HG02642 (cell line): ENCODE measurements at regions not wholly inside any gene's neighbourhood (a gene's known extent, or its start where the extent isn't known, plus 50 kb on each side); places are given as distances from the start of the nearest gene placed in this dataset.

ENCODE experiments used
- ATAC-seq: cut with Tn5 transposase; IDR thresholded peaks from one replicate; pipeline ENCODE4 v1.9.1; 2021; ENCODE audit warnings: mild to moderate bottlenecking; ENCODE audit not compliant: unreplicated experiment, poor library complexity

- no peak for ATAC-seq
Measured at GRCh38 chr7:106430103-106430502, 145.3 kb upstream of the NAMPT start.

GRCh38 chr7:106426803-106427202, 142.0 kb upstream of the NAMPT start:
- ATAC-seq, result no peak

- ATAC-seq, result peak; percentile 90
Measured at GRCh38 chr7:106425017-106425719, 140.4 kb upstream of the NAMPT start.

DNA sequence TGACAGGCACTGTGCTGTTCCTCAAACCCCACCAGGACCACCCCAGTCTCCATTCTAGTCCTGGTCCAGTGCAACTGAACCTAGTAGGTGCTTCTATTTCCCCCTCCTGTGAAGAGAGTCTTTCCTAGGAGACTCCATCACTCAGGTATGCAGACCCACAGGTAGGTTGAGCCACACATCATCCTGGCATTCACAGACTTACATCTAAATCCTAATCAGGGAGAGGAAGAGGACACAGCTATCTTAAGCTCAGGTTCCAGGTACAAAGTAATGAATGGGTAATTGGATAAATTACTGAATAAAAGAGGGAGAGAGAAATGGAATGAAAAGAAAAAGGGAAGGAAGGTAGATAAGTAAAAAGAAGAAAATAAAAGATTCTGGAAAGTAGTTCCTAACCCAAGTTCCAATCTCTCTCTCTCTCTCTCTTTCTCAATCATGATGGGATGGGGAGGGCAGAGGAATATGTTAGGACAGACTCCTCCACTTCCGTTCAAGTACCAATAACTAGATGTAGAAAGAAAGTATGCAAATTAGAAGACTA, 139.8 kb upstream of the NAMPT start:
- no peak for ATAC-seq

DNA sequence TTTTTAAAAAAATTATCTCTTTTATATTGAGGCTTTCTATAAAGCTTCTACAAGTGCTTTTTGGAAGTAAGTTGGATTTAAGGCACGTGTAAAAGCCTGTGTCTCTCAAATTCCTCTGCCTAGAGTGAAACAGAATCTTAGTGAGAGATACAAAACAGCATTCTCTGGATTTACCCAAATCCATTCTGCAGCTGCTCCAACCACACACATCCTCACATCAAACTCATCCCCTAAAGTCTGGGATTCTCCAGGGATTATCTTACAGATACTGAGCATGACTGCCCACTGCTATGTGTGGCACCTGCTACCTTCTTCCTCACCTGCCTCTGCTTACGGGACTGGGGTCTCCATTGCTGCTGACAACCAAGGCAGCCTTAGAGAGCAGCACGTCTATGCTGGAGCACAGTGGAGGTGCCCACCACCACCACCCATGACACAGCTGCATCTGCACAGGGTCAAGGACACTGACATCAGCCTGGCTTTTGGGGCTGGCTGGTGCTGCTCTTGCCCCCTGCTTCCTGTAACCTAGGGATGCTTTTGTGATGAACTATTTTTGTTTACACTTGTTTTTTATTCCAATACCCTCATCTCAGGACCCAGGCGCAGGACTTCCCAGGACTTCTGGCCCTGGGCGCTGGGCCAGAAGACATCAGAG, 139.2 kb upstream of the NAMPT start:
- no peak for ATAC-seq

GRCh38 chr7:106423111-106423510, 138.3 kb upstream of the NAMPT start:
- ATAC-seq, result no peak

DNA sequence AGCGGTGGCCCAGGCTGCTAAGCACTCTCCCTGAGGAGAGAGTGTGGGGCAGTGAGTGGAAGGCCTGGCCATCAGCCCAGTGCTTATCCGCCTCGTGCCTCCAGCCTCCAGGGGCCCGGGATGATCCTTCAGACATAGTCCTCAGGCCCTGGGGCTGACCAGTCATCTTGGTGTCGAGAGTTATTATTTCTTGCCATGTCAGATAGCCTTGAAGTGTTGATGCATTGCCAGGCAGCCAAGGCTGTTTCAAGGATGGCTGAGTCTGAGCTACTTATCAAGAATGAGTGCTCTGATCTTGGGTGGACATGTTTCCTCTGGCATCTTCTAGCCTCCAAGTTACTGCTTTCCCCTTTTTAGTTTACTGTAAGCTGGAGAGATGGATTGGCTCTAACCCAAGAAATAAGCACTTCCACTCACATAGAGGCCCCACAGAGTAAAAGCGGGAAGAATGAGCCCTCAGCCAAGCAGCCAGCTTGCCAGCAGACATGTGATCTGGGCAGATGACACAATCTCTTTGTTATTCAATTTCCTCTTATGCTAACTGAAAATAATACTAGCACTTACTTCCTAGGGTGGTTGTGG, 136.5 kb upstream of the NAMPT start:
- no peak for ATAC-seq

DNA sequence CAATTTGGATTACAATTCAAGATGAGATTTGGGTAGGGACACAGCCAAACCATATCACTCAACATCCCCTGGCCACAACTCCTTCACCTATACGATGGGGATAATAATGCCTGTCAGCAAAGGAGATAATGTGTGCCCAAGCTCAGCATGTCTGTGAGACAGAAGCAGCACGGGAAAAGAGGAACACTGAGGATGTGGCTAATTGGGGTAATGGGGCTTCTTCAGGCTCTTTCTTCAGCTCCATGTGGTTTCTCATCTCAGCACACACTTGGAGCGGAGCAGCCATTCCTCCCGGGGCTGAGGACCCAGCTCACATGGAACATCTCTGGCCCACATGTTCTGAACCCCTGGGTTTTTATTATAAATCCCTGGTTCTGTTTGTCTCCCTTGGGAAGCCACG, 136.0 kb upstream of the NAMPT start:
- no peak for ATAC-seq

- ATAC-seq, result no peak
Measured at GRCh38 chr7:106420210-106420609, 135.4 kb upstream of the NAMPT start.

DNA sequence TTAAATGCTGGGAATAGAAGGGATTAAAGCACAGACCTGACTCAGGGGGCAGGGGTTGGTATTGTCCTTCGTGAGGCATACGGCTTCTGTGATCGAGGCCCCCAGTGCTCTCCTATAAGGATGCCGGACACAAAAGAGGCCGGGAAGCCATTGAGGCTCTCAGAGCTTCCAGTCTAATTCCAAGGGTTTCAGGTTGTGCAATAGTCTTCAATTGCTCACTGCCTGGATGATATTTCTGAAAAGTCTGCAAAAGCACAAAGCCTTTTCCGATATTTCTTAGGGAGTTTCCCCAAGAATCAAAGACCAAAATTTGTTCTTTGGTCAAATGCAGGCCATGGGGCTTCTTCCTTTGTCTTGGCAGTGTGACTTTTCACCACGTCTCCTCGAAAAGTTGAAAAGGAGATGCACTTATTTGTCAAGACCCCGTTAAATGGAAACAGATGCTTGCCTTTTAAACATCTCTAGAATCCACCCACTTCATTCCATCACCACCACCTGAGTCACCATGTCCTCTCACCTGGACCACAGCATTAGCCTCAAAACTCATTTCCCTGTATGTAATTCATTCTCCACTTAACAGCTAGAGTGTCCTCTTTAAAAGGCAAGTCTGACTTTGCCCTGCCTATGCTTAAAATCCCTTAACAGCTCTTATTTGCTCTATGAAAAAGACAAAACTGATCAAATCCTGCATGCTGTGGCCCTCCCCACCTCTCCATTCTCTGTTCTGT, 134.8 kb upstream of the NAMPT start:
- ATAC-seq, result no peak

DNA sequence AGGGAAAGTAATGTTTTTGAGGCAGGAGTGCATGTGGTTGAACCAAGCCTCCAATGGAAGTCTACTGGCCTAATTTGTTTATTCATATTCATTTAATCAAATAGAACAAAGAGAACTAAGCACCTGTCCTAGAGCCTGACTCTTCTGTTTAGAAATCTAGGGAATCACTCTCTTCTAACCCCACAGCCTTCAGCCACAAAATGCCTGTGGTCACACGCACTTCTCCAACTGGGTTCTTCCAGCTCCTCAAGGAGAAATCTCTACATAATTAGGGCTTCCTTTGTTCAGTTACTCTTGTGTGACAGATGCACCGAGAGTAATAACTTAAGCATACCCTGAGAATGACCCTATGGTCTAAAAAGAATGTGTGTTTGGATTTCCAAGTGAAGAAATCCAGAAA, 133.7 kb upstream of the NAMPT start:
- ATAC-seq, result no peak

- ATAC-seq, result no peak
Measured at GRCh38 chr7:106418094-106418493, 133.3 kb upstream of the NAMPT start.

GRCh38 chr7:106417273-106417902, 132.6 kb upstream of the NAMPT start:
- ATAC-seq, result no peak

DNA sequence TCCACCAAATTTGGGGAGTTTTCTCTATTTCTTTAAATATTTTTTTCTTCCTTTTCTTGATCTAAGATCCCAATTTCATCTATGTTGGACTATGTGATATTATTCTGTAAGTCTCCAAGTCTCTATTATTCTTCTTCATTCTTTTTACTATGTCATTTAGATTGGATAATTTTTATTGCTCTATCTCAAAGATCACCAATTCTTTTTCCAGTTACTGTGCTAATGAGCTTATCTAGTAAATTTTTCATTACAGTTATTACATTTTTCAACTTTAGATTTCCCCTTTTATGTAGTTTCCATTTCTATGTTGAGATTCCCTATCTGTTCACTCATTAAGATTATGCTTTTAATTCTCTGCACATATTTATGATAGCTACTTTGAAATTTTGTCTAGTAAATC, 131.6 kb upstream of the NAMPT start:
- no peak for ATAC-seq

- ATAC-seq, result no peak
Measured at GRCh38 chr7:106415433-106415832, 130.7 kb upstream of the NAMPT start.

DNA sequence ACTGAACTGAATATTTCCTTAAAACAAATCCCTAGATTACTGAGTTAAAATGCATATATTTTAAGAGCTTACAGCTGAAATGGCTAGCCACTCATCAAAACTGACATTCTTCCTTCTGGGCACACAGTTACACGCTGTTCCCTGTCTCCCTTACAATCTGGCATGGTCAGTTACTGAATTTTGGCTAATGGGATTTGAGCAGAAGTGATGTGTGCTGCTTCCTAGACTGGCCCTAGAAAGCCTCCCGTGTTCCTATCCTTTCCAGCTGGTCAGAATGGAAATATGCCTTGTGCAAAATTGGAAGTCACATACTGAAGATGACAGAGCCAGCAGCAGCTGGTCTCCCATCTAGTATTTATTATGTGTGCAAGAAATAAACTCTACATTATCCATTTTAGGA, 128.7 kb upstream of the NAMPT start:
- ATAC-seq, result no peak

DNA sequence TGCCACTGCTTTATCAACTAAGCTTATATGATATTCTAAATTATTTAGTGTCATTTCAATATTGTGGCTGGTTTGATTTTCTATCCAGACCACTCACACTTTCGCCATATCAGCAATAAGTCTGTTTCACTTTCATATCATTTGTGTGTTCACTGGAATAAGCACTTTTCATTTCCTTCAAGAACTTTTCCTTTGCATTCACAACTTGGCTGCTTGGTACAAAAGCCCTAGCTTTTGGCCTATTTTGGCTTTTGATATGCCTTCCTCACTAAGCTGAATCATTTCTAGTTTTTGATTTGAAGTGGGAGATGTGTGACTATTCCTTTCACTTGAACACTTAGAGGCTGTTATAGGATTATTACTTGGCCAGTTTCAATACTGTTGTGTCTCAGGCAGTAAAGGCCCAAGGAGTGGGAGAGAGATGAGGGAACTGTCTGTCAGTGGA, 120.9 kb upstream of the NAMPT start:
- no peak for ATAC-seq

DNA sequence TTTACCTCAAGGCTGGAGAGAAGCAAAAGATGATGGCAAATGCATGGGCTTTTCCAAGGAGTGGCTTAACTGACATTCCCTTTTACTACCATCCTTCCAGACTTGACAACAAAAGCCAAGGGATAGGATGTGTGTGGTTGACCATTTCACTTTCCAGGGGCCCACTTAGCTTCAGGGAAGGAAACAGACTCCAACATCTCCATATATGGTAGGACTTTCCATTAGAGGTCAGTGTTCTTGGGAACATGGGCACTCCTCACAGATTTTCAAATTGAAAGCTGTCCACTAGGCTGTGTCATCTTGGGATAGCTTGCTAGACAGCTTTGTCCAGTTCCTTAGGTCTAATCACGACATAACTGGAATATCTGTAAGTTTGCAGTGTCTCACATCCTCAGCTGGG, 118.1 kb upstream of the NAMPT start:
- ATAC-seq, result no peak

- no peak for ATAC-seq
Measured at GRCh38 chr7:106400923-106401322, 116.1 kb upstream of the NAMPT start.

DNA sequence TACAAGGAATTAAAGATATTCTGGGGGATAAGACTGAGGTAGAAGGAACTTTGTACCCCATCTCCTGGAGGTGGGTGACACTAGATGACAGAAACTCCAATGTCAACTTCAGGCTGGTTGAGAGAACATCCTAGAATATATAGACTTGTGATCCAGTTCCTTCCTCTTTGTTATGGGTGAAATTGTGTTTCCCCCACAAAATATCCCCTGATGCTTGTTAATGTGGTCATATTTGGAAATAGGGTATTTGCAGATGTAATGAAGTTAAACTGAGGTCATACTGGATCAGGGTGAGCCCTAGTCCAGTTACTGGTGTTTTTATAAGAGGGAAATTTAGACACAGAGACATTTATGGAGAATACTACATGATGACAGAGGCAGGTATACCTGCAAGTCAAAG, 114.0 kb upstream of the NAMPT start:
- ATAC-seq, result no peak
